Cardiac fibroblast (primary cell): ENCODE measurements at regions not wholly inside any gene's neighbourhood (a gene's known extent, or its start where the extent isn't known, plus 50 kb on each side); places are given as distances from the start of the nearest gene placed in this dataset.

Source experiments
- DNase-seq, 2 donors: peaks; one replicate each; pipeline versions ENCODE4 v3.0.0 to v3.0.0-alpha.2; 2010; ENCODE audit warnings: low read depth in 2 of 2
- H3K4me3 ChIP-seq, 2 donors: replicated peaks in 1 of 2; 1 replicate in 1 of 2; 2 replicates in 1 of 2; pipeline ENCODE4 v1.5.1; 2011; ENCODE audit warnings: low read depth in 2 of 2, low read length in 2 of 2, mild to moderate bottlenecking in 2 of 2, moderate library complexity in 1 of 2
- CTCF ChIP-seq: IDR thresholded peaks from one replicate; pipeline ENCODE4 v1.5.1; 2011; ENCODE audit warnings: low read depth, mild to moderate bottlenecking, low read length, inconsistent platforms

GRCh38 chr10:120313715-120314114 is 143.3 kb upstream of the PLPP4 start:
- TF ChIP-seq CTCF: no peak
- no peak overlapping the region for H3K4me3 ChIP-seq
- DNase-seq: no peak

GRCh38 chr10:120314442-120314841 is 142.6 kb upstream of the PLPP4 start:
- no peak for DNase-seq
- TF ChIP-seq CTCF: no peak
- no peak overlapping the region for H3K4me3 ChIP-seq

GRCh38 chr10:120318862-120319261 is 138.2 kb upstream of the PLPP4 start:
- no peak for TF ChIP-seq CTCF
- no peak for DNase-seq
- H3K4me3 ChIP-seq: no peak overlapping the region

GRCh38 chr10:120327675-120328074 is 129.4 kb upstream of the PLPP4 start:
- no peak for TF ChIP-seq CTCF
- H3K4me3 ChIP-seq: no peak overlapping the region
- no peak for DNase-seq

GRCh38 chr10:120328647-120329046 is 128.4 kb upstream of the PLPP4 start:
- no peak overlapping the region for H3K4me3 ChIP-seq
- no peak for TF ChIP-seq CTCF
- no peak for DNase-seq

GRCh38 chr10:120335553-120335952 is 121.5 kb upstream of the PLPP4 start:
- H3K4me3 ChIP-seq: no peak overlapping the region
- TF ChIP-seq CTCF: no peak
- DNase-seq: no peak

GRCh38 chr10:120336306-120336910 is 120.6 kb upstream of the PLPP4 start:
- H3K4me3 ChIP-seq: no peak overlapping the region
- no peak for DNase-seq
- no peak for TF ChIP-seq CTCF
